ENCODE measurements at regions not wholly inside any gene's neighbourhood (a gene's known extent, or its start where the extent isn't known, plus 50 kb on each side); places are given as distances from the start of the nearest gene placed in this dataset.

- DNase-seq (no peak), ATAC-seq (no peak)
- H3K27me3 Mint-ChIP-seq (ENCODE audit: low read depth), result peaks cover 11% of the 10 kb centered on the region
- no peaks in the 10 kb centered on the region for H3K4me1 Mint-ChIP-seq (ENCODE audit: low read depth)
- H3K9me3 Mint-ChIP-seq, result peaks cover 12% of the 10 kb centered on the region
- H3K36me3 Mint-ChIP-seq (ENCODE audit: insufficient read depth), result no peaks in the 10 kb centered on the region
- H3K4me3 Mint-ChIP-seq, result no peak overlapping the region
These were observed 524.8 kb upstream of the EEF2KMT start for GRCh38 chr16:5622234-5622884.

- Mint-ChIP-seq H3K4me1 (ENCODE audit: low read depth) (no peaks in the 10 kb centered on the region), H3K36me3 (ENCODE audit: insufficient read depth) (no peaks in the 10 kb centered on the region), H3K4me3 (no peak overlapping the region), H3K9me3 (peaks cover 9% of the 10 kb centered on the region), H3K27me3 (ENCODE audit: low read depth) (peaks cover 17% of the 10 kb centered on the region)
- DNase-seq (no peak), ATAC-seq (no peak)
These were observed 524.2 kb upstream of the EEF2KMT start for GRCh38 chr16:5621826-5622225.

DNA sequence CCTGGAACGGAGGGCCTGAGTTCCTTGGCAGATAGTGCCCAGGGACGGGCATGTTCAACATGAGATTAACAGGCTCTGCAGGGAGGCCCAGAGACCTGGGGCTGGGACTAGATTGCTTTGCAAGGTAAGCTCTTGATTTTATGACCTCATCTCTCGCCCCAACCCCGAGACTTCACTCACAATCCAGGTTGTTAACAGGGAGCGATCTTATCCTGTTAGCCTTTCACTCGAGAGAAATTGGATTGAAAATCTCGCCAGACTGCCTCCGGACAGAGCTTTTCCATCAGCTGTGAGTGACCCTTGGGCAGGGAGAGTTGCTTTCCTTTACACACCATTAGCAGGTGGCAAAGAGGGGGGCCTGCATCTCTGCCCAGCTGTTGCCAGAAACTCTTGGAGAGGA is 521.7 kb upstream of the EEF2KMT start:
- no peak for ATAC-seq
- no peaks in the 10 kb centered on the region for H3K4me1 Mint-ChIP-seq (ENCODE audit: low read depth)
- H3K9me3 Mint-ChIP-seq, result peaks cover 5% of the 10 kb centered on the region
- H3K36me3 Mint-ChIP-seq (ENCODE audit: insufficient read depth), result no peaks in the 10 kb centered on the region
- H3K4me3 Mint-ChIP-seq, result no peak overlapping the region
- peaks cover 20% of the 10 kb centered on the region for H3K27me3 Mint-ChIP-seq (ENCODE audit: low read depth)
- DNase-seq, result no peak

- DNase-seq (no peak), ATAC-seq (no peak)
- H3K4me1 Mint-ChIP-seq (ENCODE audit: low read depth), result no peaks in the 10 kb centered on the region
- no peaks in the 10 kb centered on the region for H3K9me3 Mint-ChIP-seq
- H3K36me3 Mint-ChIP-seq (ENCODE audit: insufficient read depth), result no peaks in the 10 kb centered on the region
- H3K4me3 Mint-ChIP-seq, result no peak overlapping the region
- peaks cover 18% of the 10 kb centered on the region for H3K27me3 Mint-ChIP-seq (ENCODE audit: low read depth)
These were observed 519.2 kb upstream of the EEF2KMT start for GRCh38 chr16:5616841-5617240.

GRCh38 chr16:5615868-5616642 is 518.5 kb upstream of the EEF2KMT start:
- Mint-ChIP-seq H3K27me3 (ENCODE audit: low read depth) (peaks cover 18% of the 10 kb centered on the region), H3K4me1 (ENCODE audit: low read depth) (no peaks in the 10 kb centered on the region), H3K9me3 (no peaks in the 10 kb centered on the region), H3K4me3 (no peak overlapping the region), H3K36me3 (ENCODE audit: insufficient read depth) (no peaks in the 10 kb centered on the region)
- ATAC-seq (peak in 1 of 2 donors; percentile 55), DNase-seq (no peak)

DNA sequence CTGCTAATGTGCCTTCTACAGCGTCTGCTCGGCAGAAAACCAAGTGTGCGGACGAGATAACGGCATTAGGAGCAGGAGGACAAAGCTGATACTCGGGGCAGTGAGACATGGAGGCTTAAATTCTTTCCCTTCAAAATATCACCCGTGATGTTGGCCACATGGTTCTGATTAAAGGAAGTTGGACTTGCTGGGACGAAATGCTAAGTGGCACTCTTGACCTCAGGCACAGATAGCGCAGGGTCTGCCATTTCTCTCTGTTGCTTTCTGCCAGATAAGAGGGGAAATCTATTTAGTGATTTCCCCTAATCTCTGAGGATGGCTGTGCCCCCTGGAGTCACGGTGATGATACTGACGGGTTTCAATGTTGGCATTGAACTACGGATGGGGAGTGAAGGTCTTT is 509.6 kb upstream of the EEF2KMT start:
- Mint-ChIP-seq H3K27me3 (ENCODE audit: low read depth) (no peaks in the 10 kb centered on the region), H3K4me3 (no peak overlapping the region), H3K36me3 (ENCODE audit: insufficient read depth) (no peaks in the 10 kb centered on the region), H3K4me1 (ENCODE audit: low read depth) (no peaks in the 10 kb centered on the region), H3K9me3 (no peaks in the 10 kb centered on the region)
- no peak for DNase-seq
- ATAC-seq, result no peak

- Mint-ChIP-seq H3K9me3 (peaks cover 3% of the 10 kb centered on the region), H3K4me1 (ENCODE audit: low read depth) (no peaks in the 10 kb centered on the region), H3K4me3 (no peak overlapping the region), H3K27me3 (ENCODE audit: low read depth) (no peaks in the 10 kb centered on the region), H3K36me3 (ENCODE audit: insufficient read depth) (no peaks in the 10 kb centered on the region)
- DNase-seq, result no peak
- peak in 1 of 2 donors; percentile 10 for ATAC-seq
These were observed 507.8 kb upstream of the EEF2KMT start for GRCh38 chr16:5605404-5605803.

GRCh38 chr16:5604770-5605169 is 507.2 kb upstream of the EEF2KMT start:
- ATAC-seq (peak in 1 of 2 donors; percentile 23), DNase-seq (no peak)
- Mint-ChIP-seq H3K9me3 (peaks cover 3% of the 10 kb centered on the region), H3K4me3 (no peak overlapping the region), H3K27me3 (ENCODE audit: low read depth) (no peaks in the 10 kb centered on the region), H3K4me1 (ENCODE audit: low read depth) (no peaks in the 10 kb centered on the region), H3K36me3 (ENCODE audit: insufficient read depth) (no peaks in the 10 kb centered on the region)

DNA sequence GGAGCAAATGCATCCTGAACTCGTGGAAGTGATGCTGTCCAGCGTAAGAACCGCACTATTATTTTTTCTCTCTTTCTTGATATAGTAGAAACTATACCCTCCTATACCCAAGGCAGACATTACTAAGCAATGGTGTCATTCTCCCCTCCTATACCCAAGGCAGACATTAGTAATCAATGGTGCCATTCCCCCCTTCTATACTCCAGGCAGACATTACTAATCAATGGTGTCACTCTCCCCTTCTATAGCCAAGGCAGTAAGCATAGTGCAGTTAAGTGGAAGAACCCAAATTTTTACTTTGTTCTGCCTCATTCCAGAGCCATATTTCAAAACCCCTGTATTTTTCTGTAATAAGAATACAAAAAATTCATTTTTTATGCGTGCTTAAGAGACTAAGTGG is 506.2 kb upstream of the EEF2KMT start:
- H3K9me3 Mint-ChIP-seq, result peaks cover 6% of the 10 kb centered on the region
- DNase-seq (no peak), ATAC-seq (no peak)
- no peaks in the 10 kb centered on the region for H3K36me3 Mint-ChIP-seq (ENCODE audit: insufficient read depth)
- H3K4me1 Mint-ChIP-seq (ENCODE audit: low read depth), result no peaks in the 10 kb centered on the region
- no peaks in the 10 kb centered on the region for H3K27me3 Mint-ChIP-seq (ENCODE audit: low read depth)
- H3K4me3 Mint-ChIP-seq, result no peak overlapping the region

DNA sequence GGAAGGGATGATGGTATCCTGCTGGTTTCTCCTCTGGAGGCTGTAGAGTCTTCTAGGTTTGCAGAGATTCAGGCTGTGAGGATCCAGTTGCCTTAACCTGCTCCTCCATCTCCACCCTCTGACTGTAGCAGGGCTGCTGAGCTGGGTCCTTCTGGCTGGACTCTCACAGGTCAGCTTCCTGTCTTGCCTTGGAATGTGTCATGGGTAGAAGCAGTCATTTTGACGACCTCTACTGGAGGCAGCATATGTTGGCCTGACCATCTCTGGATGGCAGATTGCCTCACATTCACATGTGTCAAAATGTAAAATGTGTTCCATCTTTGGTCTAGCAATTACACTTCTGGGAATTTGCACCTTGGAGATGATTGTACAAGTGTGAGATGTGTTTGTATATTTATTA is 504.4 kb upstream of the EEF2KMT start:
- Mint-ChIP-seq H3K9me3 (peaks cover 6% of the 10 kb centered on the region), H3K4me1 (ENCODE audit: low read depth) (no peaks in the 10 kb centered on the region), H3K4me3 (no peak overlapping the region), H3K36me3 (ENCODE audit: insufficient read depth) (no peaks in the 10 kb centered on the region), H3K27me3 (ENCODE audit: low read depth) (no peaks in the 10 kb centered on the region)
- no peak for DNase-seq
- no peak for ATAC-seq

DNA sequence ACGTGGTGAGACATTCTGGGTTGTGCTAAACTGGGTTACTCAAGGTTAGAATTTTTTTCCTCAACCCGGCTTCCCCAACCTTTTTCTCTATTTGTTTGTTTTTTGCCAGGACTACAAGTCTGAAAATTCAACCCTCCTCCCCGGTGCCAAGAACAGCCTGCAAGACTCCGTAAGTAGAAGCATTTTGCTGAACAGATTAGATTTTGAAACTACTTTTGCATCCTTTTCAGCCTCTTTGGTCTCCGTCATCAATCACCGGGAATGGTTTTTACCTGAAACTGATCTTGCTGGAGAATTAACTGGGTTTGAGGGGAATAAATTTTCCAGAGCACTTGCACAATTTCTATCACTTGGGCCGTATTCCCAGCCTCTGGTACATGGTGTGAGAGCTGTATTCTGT is 501.2 kb upstream of the EEF2KMT start:
- Mint-ChIP-seq H3K4me1 (ENCODE audit: low read depth) (no peaks in the 10 kb centered on the region), H3K27me3 (ENCODE audit: low read depth) (no peaks in the 10 kb centered on the region), H3K36me3 (ENCODE audit: insufficient read depth) (no peaks in the 10 kb centered on the region), H3K9me3 (peaks cover 9% of the 10 kb centered on the region), H3K4me3 (no peak overlapping the region)
- ATAC-seq (no peak), DNase-seq (no peak)

GRCh38 chr16:5595849-5596248 is 498.3 kb upstream of the EEF2KMT start:
- peaks cover 9% of the 10 kb centered on the region for H3K9me3 Mint-ChIP-seq
- no peaks in the 10 kb centered on the region for H3K4me1 Mint-ChIP-seq (ENCODE audit: low read depth)
- H3K36me3 Mint-ChIP-seq (ENCODE audit: insufficient read depth), result no peaks in the 10 kb centered on the region
- no peak overlapping the region for H3K4me3 Mint-ChIP-seq
- DNase-seq, result no peak
- H3K27me3 Mint-ChIP-seq (ENCODE audit: low read depth), result no peaks in the 10 kb centered on the region
- ATAC-seq, result no peak

GRCh38 chr16:5590416-5590815 is 492.8 kb upstream of the EEF2KMT start:
- Mint-ChIP-seq H3K27me3 (ENCODE audit: low read depth) (no peaks in the 10 kb centered on the region), H3K4me3 (no peak overlapping the region), H3K36me3 (ENCODE audit: insufficient read depth) (no peaks in the 10 kb centered on the region), H3K4me1 (ENCODE audit: low read depth) (no peaks in the 10 kb centered on the region), H3K9me3 (peaks cover 3% of the 10 kb centered on the region)
- ATAC-seq (no peak), DNase-seq (no peak)

- H3K4me3 Mint-ChIP-seq, result no peak overlapping the region
These were observed 492.3 kb upstream of the EEF2KMT start for GRCh38 chr16:5589812-5590373.

DNA sequence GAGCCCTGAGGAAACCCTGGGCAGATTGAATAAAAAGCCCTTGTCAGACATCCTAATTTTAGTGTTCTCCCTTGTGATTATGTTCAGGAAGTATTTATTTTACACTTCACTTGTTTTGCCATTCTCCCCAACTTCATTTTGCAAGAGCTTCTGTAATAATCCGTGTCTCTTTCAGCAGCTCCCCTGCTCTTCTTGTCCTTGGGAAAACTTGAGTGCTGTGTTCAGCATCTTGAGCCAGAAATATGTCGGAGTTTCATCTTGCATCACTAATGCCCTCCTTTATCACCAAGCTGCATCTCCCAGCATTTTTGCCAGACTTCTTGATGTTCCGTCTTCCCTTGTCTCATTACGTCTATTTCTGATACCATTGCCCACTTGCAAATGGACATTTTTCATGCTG is 486.5 kb upstream of the EEF2KMT start:
- peaks cover 4% of the 10 kb centered on the region for H3K27me3 Mint-ChIP-seq (ENCODE audit: low read depth)
- H3K36me3 Mint-ChIP-seq (ENCODE audit: insufficient read depth), result no peaks in the 10 kb centered on the region
- H3K4me1 Mint-ChIP-seq (ENCODE audit: low read depth), result no peaks in the 10 kb centered on the region
- ATAC-seq (no peak), DNase-seq (no peak)
- no peaks in the 10 kb centered on the region for H3K9me3 Mint-ChIP-seq
- no peak overlapping the region for H3K4me3 Mint-ChIP-seq

More at GRCh38 chr16:5589812-5590373, 492.3 kb upstream of the EEF2KMT start:
- Mint-ChIP-seq H3K27me3 (ENCODE audit: low read depth) (no peaks in the 10 kb centered on the region), H3K4me1 (ENCODE audit: low read depth) (no peaks in the 10 kb centered on the region), H3K9me3 (peaks cover 3% of the 10 kb centered on the region), H3K36me3 (ENCODE audit: insufficient read depth) (no peaks in the 10 kb centered on the region)
- DNase-seq (no peak), ATAC-seq (no peak)
